SJSA1 (cell line): ENCODE measurements at regions not wholly inside any gene's neighbourhood (a gene's known extent, or its start where the extent isn't known, plus 50 kb on each side); places are given as distances from the start of the nearest gene placed in this dataset.

Experiments
- DNase-seq, 2 experiments: peaks; one replicate each; pipeline ENCODE4 v3.0.0-alpha.2; 2015 to 2020; ENCODE audit warnings: low spot score in 2 of 2, low read depth in 1 of 2
- H3K27ac ChIP-seq: fragments of 250-450 bp; sonication (Bioruptor Pico); 2 replicates; pipeline ENCODE4 v1.5.1; 2020; ENCODE audit warnings: mild to moderate bottlenecking, moderate library complexity
- H3K27me3 ChIP-seq: fragments of 250-450 bp; sonication (Bioruptor Pico); replicated peaks from 2 replicates; pipeline ENCODE4 v1.5.1; 2020; ENCODE audit warnings: mild to moderate bottlenecking, moderate library complexity
- H3K36me3 ChIP-seq: fragments of 250-450 bp; sonication (Bioruptor Pico); 2 replicates; pipeline ENCODE4 v1.5.1; 2020; ENCODE audit warnings: mild to moderate bottlenecking
- H3K4me1 ChIP-seq: fragments of 250-450 bp; sonication (Bioruptor Pico); replicated peaks from 2 replicates; pipeline ENCODE4 v1.6.1; 2021; ENCODE audit warnings: mild to moderate bottlenecking
- H3K4me3 ChIP-seq: fragments of 250-450 bp; sonication (Bioruptor Pico); 2 replicates; pipeline ENCODE4 v1.5.1; 2020; ENCODE audit warnings: mild to moderate bottlenecking
- H3K9me3 ChIP-seq: fragments of 250-450 bp; sonication (Bioruptor Pico); replicated peaks from 2 replicates; pipeline ENCODE4 v1.5.1; 2020; ENCODE audit warnings: mild to moderate bottlenecking

DNA sequence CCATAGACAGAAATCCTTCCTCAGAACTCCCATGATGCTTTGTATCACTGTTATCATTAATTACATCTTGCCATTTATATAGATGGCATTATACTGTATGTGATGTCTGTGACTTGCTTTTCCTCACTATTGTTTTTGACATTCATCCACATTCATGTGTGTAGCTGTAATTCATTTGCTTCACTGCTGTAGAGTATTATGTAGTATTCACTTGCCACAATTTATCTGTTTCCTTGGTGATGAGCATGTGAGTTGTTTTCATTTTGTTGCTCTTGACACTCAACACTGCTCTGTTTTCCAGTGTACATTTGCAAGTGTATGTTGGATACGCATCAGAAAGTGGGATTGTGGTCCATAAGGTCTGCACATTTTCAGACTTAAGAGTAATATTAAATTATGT lies 328.6 kb upstream of the C11orf87 start:
- no peak overlapping the region for H3K27ac ChIP-seq
- H3K9me3 ChIP-seq = no peaks in the 10 kb centered on the region
- H3K27me3 ChIP-seq = no peaks in the 10 kb centered on the region
- DNase-seq = no peak
- H3K36me3 ChIP-seq = no peaks in the 10 kb centered on the region
- no peak overlapping the region for H3K4me3 ChIP-seq
- no peaks in the 10 kb centered on the region for H3K4me1 ChIP-seq

DNA sequence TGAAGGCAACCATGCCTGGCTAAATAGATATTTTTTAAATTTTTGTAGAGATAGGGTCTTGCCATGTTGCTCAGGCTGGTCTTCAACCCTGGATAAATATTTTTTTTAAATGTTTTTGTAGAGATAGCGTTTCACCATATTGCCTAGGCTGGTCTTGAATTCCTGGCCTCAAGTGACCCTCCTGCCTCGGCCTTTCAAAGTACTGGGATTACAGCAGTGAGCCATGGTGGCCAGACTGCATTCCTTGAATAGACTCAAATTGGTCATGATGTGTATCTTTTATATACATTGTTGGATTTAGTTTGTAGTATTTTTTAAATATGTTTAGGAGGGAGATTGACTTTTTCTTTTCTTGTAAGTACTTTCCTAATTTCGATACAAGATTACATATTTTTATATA lies 325.7 kb upstream of the C11orf87 start:
- no peak for DNase-seq
- H3K36me3 ChIP-seq = no peaks in the 10 kb centered on the region
- no peaks in the 10 kb centered on the region for H3K9me3 ChIP-seq
- no peak overlapping the region for H3K4me3 ChIP-seq
- no peak overlapping the region for H3K27ac ChIP-seq
- no peaks in the 10 kb centered on the region for H3K4me1 ChIP-seq
- no peaks in the 10 kb centered on the region for H3K27me3 ChIP-seq

DNA sequence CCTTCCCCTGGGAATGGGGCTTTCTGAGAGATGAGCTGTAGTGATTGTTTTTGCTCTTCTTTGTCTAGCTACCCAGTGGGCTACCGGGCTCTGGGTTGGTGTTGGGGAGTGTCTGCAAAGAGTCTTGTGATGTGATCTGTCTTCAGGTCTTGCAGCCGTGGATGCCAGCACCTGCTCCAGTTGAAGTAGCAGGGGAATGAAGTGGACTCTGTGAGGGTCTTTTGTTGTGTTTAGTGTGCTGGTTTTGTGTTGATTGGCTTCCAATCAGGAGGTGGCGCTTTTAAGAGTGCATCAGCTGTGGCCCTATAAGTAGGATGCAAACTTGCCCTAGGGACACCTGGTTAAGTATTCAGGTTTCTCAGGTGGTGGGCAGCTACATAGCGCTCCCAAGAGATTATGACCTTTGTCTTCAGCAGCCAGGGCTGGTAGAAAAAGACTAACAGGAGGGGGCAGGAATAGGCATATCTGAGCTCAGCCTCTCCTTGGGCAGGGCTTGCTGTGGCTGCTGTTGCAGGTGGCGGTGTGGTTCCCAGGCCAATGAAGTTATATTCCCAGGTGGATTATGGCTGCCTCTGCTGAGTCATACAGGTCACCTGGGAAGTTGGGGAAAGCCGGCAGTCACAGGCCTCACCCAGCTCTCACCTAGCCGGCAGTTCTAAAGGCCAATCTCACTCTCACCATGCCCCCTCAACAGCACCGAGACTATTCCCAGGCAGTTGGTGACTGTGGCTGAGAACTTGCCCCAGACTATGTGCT lies 315.7 kb upstream of the C11orf87 start:
- Histone ChIP-seq H3K27me3 (no peaks in the 10 kb centered on the region), H3K36me3 (no peaks in the 10 kb centered on the region), H3K4me3 (no peak overlapping the region), H3K4me1 (no peaks in the 10 kb centered on the region), H3K9me3 (no peaks in the 10 kb centered on the region), H3K27ac (no peak overlapping the region)
- no peak for DNase-seq

DNA sequence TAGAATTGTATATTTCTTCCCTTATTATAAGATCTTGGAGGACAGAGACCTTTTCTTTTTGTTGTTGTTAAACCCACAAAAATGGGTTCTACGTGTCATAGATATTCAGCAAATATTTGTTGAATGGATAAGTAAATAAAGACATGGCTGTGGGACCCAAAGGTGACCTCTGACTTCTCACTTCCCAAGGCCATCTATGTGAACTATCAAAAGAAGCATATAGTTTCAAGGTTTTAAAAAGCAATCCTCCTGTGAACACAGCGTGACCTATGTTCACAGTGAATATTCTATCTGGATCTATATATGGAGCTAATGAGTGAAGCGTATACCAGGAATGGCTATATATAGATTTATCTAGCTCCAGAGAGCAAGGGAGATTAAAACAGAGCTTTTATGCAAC lies 312.8 kb upstream of the C11orf87 start:
- DNase-seq = no peak
- H3K9me3 ChIP-seq = no peaks in the 10 kb centered on the region
- no peaks in the 10 kb centered on the region for H3K27me3 ChIP-seq
- H3K4me1 ChIP-seq = no peaks in the 10 kb centered on the region
- H3K4me3 ChIP-seq = no peak overlapping the region
- no peak overlapping the region for H3K27ac ChIP-seq
- H3K36me3 ChIP-seq = no peaks in the 10 kb centered on the region

DNA sequence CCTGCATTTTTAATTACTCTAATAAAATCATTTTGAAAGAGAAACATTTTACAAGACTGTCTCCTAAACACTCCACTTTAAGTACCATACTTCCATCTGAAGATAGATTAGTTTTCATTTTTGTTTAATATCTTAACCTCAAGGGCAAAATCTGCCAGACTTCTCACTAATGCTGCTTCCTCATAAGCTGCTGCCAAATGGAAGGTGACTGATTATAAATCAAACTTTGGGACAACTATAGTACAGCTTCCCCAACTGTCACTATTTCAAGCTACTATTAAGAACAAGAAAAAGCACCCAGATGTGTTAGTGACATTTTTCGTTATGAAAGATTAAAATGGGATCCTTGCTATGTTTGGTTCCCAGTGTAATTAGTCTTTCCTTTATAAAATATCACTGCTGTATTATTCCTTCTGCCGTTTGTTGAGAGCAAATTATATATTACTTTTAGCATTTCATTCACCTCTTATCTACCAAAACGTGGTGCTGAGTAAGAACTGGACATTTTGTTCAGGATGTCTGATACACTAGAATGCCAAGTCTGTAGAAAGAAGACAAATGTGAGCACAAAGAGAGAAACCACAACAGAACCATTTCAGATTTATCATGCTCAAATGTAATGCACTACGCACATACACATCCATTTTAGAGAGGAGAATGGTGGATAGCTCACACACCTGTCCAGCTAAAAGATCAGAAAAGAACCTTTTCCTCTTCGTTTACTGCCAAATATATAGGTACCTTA lies 312.2 kb upstream of the C11orf87 start:
- no peak for DNase-seq
- Histone ChIP-seq H3K36me3 (no peaks in the 10 kb centered on the region), H3K27me3 (no peaks in the 10 kb centered on the region), H3K27ac (no peak overlapping the region), H3K4me1 (no peaks in the 10 kb centered on the region), H3K9me3 (no peaks in the 10 kb centered on the region), H3K4me3 (no peak overlapping the region)

DNA sequence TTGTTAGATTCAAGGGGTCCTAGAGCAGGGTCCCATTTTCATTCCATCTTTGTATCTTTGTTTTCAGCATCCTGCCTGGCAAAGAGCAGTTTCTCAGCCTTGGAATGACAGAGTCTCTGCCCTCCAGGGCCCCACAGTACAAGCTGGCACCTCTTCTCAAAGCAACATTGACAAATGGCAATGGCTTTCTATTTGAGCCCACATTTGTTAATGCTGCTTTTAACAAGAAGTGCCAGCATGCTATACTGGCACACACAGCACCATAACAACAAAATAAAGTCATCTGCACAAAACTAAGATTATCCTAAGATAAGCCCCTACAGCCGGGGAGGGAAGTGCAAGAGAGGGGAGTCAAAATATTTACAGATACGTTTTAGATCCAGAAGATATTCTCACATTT lies 309.7 kb upstream of the C11orf87 start:
- Histone ChIP-seq H3K27ac (no peak overlapping the region), H3K27me3 (no peaks in the 10 kb centered on the region), H3K36me3 (no peaks in the 10 kb centered on the region), H3K4me1 (no peaks in the 10 kb centered on the region), H3K9me3 (no peaks in the 10 kb centered on the region), H3K4me3 (no peak overlapping the region)
- no peak for DNase-seq

DNA sequence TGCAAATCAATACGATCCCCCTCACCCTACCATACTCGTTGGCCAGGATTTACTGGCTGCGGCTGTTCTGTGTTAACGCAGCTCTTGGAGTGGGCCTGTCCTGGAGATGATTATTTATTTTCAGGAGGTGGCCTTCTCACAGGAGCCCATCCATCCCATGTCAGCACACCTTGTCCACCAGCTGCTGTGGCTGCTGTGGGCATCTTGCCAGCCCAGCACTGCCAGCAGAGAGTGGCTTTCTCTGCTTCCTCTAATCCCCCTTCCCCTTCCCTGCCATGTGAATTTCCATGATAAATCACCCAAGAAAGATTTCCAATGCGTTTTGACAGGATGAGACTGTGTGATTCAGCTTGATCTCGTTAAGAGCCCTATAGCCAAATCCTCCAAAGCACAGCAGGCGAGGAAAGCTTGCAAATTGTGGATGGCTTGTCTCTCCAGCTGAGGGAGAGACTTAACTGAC lies 309.1 kb upstream of the C11orf87 start:
- Histone ChIP-seq H3K27ac (no peak overlapping the region), H3K9me3 (no peaks in the 10 kb centered on the region), H3K27me3 (no peaks in the 10 kb centered on the region), H3K4me3 (no peak overlapping the region), H3K36me3 (no peaks in the 10 kb centered on the region), H3K4me1 (no peaks in the 10 kb centered on the region)
- no peak for DNase-seq

DNA sequence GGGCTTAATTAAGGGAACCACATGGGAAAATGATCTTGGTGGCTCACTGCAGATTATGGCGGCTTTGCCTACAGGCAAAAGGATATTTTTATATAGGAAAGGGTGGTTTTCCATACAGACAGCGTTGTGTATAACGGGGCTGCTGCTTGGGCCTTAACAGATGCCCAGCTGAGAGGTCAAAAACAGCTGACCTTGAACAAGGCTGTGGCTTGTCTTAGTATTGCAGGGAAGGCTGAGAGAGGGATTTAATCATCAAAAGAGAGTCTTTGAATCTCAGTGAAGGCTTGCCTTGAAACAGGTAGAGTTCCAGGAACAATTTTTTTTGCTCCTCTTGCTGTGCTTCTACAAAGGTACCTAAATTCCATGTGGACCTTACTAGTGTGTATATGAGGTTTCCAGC lies 301.6 kb upstream of the C11orf87 start:
- H3K4me1 ChIP-seq = no peaks in the 10 kb centered on the region
- no peak for DNase-seq
- H3K36me3 ChIP-seq = no peaks in the 10 kb centered on the region
- no peak overlapping the region for H3K27ac ChIP-seq
- H3K9me3 ChIP-seq = no peaks in the 10 kb centered on the region
- H3K4me3 ChIP-seq = no peak overlapping the region
- H3K27me3 ChIP-seq = no peaks in the 10 kb centered on the region

DNA sequence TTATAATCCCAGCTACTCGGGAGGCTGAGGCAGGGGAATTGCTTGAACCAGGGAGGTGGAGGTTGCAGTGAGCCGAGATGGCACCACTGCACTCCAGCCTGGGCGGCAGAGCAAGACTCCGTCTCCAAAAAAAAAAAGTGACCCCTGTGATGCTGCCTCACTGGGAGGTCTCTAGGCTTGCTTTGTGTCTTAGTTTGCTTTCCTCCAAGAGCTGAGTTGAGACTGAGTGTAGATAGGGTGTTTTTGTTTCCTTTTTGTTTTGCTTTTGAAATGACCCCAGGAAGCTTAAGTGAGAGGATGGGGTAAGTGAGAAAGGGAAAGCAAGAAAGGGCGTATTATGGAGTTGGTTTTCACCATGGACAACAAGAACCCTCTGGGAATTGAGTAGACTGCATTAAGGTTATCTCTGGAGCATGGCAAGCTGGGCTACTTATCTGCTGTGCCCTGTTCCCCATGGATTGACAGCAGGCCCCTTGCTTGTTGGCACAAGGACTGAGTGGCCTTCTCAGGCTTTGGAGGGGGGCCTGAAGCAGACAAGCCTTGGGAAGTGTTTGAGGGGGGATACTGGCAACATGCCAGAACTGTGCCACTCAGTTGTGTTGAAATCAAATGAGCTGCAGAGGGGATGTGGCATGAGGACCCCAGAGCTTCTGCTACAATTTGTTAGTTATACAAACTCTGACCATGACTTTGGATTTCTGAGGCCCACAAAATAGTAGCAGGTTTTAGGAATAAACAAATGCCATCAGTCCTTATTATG lies 300.6 kb upstream of the C11orf87 start:
- no peaks in the 10 kb centered on the region for H3K9me3 ChIP-seq
- no peak overlapping the region for H3K4me3 ChIP-seq
- DNase-seq = no peak
- no peaks in the 10 kb centered on the region for H3K36me3 ChIP-seq
- no peak overlapping the region for H3K27ac ChIP-seq
- H3K27me3 ChIP-seq = no peaks in the 10 kb centered on the region
- no peaks in the 10 kb centered on the region for H3K4me1 ChIP-seq

DNA sequence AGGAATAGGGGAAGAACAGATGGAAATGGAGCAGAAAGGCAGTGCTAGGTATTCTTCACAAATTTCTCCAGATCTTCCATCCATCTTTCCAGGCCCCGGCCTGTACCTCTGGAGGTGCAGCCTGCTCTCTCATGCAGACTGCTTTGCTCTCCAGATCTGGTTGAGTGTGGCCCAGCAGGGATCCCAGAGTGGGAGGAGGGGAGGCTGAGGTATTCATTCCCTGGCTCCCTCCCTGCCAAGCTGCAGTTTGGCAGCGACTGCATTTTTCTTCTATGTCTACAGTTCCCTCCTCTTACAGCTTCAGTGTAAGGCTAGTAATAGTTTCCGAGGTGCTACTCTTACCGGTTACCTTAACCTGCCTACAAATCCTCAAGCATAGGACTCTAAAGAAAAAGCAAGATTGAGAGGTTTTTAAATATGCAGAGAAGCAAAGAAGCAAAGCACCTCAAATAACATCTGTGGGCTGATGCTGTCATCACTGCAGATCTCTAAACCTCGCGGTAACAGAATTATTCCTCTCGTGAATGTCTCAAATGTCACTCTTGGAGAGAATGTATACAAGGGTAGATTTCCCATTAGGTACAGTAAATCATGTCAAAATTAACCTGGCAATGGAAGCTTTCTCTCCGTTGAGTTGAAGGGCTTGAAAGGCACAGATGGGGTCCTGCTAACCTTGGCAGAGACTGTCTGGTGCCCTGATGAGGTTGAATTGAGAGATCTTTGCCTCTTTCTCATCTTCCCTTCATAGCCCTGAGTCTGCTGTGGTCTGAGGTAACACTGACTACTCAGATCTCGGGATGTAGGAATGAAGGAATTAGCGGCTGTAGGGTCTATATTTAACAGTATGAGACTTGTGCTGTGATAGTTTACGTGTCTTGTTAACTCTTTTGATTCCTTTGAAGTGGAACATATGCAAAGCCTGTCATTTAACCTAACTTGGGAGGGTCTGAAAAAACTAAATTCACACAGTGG lies 297.9 kb upstream of the C11orf87 start:
- no peak overlapping the region for H3K27ac ChIP-seq
- no peaks in the 10 kb centered on the region for H3K9me3 ChIP-seq
- no peaks in the 10 kb centered on the region for H3K36me3 ChIP-seq
- H3K27me3 ChIP-seq = no peaks in the 10 kb centered on the region
- no peaks in the 10 kb centered on the region for H3K4me1 ChIP-seq
- DNase-seq = no peak
- H3K4me3 ChIP-seq = no peak overlapping the region

DNA sequence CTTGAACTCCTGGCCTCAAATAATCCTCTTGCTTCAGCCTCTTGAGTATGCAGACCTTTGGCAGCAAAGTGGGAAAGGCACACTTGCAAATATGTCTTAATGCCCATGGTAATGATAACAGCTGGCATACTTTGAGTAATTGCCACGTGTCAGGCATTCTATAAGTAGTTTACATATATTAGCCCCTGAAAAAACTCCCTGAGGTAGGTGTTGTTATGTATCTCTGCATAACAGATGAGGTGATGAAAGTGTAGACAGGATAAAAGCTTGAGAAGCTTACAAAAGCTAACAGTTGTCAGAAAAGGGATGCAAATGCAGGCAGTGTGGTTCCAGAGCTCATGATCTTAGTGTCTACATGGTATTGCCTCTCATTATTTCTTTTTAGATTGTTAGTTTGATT lies 291.1 kb upstream of the C11orf87 start:
- Histone ChIP-seq H3K27ac (no peak overlapping the region), H3K27me3 (no peaks in the 10 kb centered on the region), H3K4me1 (no peaks in the 10 kb centered on the region), H3K36me3 (no peaks in the 10 kb centered on the region), H3K9me3 (no peaks in the 10 kb centered on the region), H3K4me3 (no peak overlapping the region)
- DNase-seq = no peak

DNA sequence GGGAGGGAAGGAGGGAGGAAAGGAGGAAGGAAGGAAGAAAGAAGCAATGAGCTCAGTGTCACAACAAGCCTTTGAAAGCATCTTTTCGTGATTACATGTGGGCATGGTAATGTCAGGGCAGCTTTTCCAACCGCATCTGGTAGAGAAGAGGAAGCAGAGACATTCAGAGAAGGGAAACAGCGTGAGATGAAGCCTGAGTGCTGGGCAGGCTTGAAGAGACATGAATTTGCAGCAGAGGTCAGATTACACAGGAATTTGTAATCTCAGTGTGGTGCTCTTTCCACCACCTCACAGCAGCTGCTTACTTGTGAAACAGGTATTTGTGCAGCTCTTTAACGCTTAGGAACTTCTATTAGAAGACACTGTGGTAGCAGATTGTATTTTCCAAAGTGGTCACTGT lies 289.5 kb upstream of the C11orf87 start:
- no peak overlapping the region for H3K27ac ChIP-seq
- no peak for DNase-seq

DNA sequence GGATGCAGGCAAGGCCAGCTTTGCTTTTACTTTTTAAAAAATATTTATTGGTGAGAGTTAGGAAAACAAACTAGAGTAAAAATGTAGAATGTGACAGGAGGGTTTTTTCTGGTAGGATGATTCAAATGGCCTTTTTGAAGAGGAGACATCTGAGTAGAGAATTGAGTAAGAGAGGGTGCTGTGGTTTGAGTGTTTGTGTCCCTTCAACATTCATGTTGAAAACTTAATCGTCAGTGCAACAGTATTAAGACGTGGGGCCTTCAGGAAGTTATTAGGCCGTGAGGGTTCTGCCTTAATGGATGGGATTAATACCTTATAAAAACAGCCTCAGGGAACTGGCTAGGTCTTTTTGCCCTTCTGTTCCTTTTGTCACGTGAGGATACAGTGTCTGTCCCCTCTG lies 288.8 kb upstream of the C11orf87 start:
- H3K36me3 ChIP-seq = no peaks in the 10 kb centered on the region
- H3K9me3 ChIP-seq = no peaks in the 10 kb centered on the region
- no peaks in the 10 kb centered on the region for H3K4me1 ChIP-seq
- no peak overlapping the region for H3K27ac ChIP-seq
- no peak for DNase-seq
- H3K4me3 ChIP-seq = no peak overlapping the region
- no peaks in the 10 kb centered on the region for H3K27me3 ChIP-seq

More for the DNA sequence above, 289.5 kb upstream of the C11orf87 start:
- H3K4me3 ChIP-seq = no peak overlapping the region
- no peaks in the 10 kb centered on the region for H3K4me1 ChIP-seq
- H3K9me3 ChIP-seq = no peaks in the 10 kb centered on the region
- H3K36me3 ChIP-seq = no peaks in the 10 kb centered on the region
- no peaks in the 10 kb centered on the region for H3K27me3 ChIP-seq
